PFSK-1 (cell line): ENCODE measurements at regions not wholly inside any gene's neighbourhood (a gene's known extent, or its start where the extent isn't known, plus 50 kb on each side); places are given as distances from the start of the nearest gene placed in this dataset.

Source experiments
- POLR2AphosphoS5 ChIP-seq: IDR thresholded peaks from 2 replicates; pipeline ENCODE4 v1.6.1; 2012; ENCODE audit warnings: low read depth, mild to moderate bottlenecking, control low read depth, low read length, moderate library complexity
- SIN3A ChIP-seq: IDR thresholded peaks from 2 replicates; pipeline ENCODE4 v1.6.1; 2012; ENCODE audit warnings: mild to moderate bottlenecking, low read length, moderate library complexity, borderline replicate concordance; ENCODE audit not compliant: insufficient read depth
- TAF1 ChIP-seq: IDR thresholded peaks from 2 replicates; pipeline ENCODE4 v1.6.1; 2012; ENCODE audit warnings: low read length, control low read depth, borderline replicate concordance; ENCODE audit not compliant: insufficient read depth
- TF ChIP-seq, protein P1 (sequence below), 2 experiments: IDR thresholded peaks; 2 replicates each; pipeline versions ENCODE4 v1.6.1 to v1.8.0; 2011 to 2012; ENCODE audit warnings: low read depth in 2 of 2, low read length in 2 of 2, control low read depth in 1 of 2, inconsistent platforms in 1 of 2, mild to moderate bottlenecking in 1 of 2, moderate library complexity in 1 of 2; ENCODE audit not compliant: insufficient read depth in 1 of 2

DNA sequence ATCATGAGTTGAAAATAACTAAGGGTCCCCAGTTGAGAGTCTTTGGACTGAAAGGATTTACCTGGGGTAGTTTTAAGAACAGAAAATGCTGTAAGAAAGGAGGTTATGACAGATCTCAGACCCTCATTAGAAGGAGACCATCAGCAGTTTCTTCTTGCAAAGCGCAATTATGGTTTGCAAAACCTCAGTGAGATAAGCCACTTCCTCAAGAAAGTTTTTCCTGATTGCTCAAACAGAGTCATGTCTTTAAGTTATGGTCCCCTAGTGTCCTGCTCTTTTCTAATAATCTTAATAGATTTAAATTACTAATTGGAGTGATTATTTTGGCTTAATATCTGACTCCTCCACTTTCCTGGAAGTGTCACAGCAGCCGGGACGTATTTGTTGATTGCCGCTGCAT is 293.2 kb upstream of the KLF4 start:
- TF ChIP-seq, protein P1, sequence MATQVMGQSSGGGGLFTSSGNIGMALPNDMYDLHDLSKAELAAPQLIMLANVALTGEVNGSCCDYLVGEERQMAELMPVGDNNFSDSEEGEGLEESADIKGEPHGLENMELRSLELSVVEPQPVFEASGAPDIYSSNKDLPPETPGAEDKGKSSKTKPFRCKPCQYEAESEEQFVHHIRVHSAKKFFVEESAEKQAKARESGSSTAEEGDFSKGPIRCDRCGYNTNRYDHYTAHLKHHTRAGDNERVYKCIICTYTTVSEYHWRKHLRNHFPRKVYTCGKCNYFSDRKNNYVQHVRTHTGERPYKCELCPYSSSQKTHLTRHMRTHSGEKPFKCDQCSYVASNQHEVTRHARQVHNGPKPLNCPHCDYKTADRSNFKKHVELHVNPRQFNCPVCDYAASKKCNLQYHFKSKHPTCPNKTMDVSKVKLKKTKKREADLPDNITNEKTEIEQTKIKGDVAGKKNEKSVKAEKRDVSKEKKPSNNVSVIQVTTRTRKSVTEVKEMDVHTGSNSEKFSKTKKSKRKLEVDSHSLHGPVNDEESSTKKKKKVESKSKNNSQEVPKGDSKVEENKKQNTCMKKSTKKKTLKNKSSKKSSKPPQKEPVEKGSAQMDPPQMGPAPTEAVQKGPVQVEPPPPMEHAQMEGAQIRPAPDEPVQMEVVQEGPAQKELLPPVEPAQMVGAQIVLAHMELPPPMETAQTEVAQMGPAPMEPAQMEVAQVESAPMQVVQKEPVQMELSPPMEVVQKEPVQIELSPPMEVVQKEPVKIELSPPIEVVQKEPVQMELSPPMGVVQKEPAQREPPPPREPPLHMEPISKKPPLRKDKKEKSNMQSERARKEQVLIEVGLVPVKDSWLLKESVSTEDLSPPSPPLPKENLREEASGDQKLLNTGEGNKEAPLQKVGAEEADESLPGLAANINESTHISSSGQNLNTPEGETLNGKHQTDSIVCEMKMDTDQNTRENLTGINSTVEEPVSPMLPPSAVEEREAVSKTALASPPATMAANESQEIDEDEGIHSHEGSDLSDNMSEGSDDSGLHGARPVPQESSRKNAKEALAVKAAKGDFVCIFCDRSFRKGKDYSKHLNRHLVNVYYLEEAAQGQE (IDR thresholded peaks at IDR 0.05; ENCODE audit: insufficient read depth in 1 of 2, low read depth in 2 of 2, low read length in 2 of 2) = no peak
- TF ChIP-seq SIN3A = no peak
- TF ChIP-seq POLR2AphosphoS5 = no peak
- TF ChIP-seq TAF1 = no peak
